OCI-LY3 (cell line): ENCODE measurements at regions not wholly inside any gene's neighbourhood (a gene's known extent, or its start where the extent isn't known, plus 50 kb on each side); places are given as distances from the start of the nearest gene placed in this dataset.

Source experiments
- EZH2phosphoT487 ChIP-seq: fragments of 200-600 bp; shearing (Covaris generic); IDR thresholded peaks from 2 replicates; pipeline ENCODE4 v1.6.1; 2018; ENCODE audit warnings: antibody characterized with exemption, mixed run types, low read depth
- TF ChIP-seq, protein P1 (sequence below): fragments of 200-600, 300-600 bp; sonication (generic); IDR thresholded peaks from 2 replicates; pipeline ENCODE4 v1.5.1; 2014; ENCODE audit warnings: antibody characterized with exemption, low read length, low read depth

- TF ChIP-seq, protein P1, sequence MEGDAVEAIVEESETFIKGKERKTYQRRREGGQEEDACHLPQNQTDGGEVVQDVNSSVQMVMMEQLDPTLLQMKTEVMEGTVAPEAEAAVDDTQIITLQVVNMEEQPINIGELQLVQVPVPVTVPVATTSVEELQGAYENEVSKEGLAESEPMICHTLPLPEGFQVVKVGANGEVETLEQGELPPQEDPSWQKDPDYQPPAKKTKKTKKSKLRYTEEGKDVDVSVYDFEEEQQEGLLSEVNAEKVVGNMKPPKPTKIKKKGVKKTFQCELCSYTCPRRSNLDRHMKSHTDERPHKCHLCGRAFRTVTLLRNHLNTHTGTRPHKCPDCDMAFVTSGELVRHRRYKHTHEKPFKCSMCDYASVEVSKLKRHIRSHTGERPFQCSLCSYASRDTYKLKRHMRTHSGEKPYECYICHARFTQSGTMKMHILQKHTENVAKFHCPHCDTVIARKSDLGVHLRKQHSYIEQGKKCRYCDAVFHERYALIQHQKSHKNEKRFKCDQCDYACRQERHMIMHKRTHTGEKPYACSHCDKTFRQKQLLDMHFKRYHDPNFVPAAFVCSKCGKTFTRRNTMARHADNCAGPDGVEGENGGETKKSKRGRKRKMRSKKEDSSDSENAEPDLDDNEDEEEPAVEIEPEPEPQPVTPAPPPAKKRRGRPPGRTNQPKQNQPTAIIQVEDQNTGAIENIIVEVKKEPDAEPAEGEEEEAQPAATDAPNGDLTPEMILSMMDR, result no peak
- no peak for TF ChIP-seq EZH2phosphoT487
Measured at GRCh38 chr14:26709019-26709418, 111.2 kb upstream of the NOVA1 start.
